8988T (cell line): ENCODE measurements at regions not wholly inside any gene's neighbourhood (a gene's known extent, or its start where the extent isn't known, plus 50 kb on each side); places are given as distances from the start of the nearest gene placed in this dataset.

ENCODE experiments used
- DNase-seq: peaks from one replicate; pipeline ENCODE4 v3.0.0; 2011

GRCh38 chr6:140134224-140134623 lies 759.8 kb upstream of the CITED2 start:
- DNase-seq: no peak

DNA sequence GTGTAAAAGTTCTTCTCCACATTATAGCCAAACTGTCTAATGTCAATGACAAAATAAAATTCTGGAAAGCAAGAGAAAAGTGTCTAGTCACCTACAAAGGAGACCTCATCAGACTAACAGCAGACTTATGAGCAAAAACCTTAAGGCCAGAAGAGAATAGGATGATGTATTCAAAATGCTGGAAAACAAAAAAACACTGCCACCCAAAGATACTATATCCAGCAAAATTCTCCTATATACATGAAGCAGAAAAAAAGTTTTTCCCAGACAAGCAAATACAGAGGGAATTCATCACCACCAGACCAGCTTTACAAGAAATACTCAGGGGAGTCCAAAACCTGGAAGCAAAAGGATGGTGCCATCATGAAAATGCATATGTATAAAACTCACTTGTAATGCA lies 755.6 kb upstream of the CITED2 start:
- DNase-seq: no peak

- DNase-seq: no peak
These were observed 750.0 kb upstream of the CITED2 start for GRCh38 chr6:140124498-140124897.

DNA sequence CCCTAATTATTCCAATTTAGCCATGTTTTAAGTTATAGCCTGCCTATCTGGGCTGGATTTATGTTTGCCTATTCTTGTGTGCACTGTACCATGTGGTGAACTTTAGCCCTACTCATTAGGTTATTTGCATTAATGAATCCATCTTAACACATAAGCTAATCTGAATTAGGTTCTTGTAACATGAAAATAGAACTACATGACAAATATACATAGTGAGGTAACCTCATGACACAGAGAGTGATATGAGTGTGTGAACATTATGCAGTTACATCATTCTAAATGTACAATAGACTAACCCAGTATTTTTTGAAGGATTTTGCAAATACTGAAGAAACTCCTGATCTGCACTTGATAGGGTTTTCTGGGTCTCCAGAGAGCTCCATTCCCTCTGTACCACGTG lies 733.7 kb upstream of the CITED2 start:
- DNase-seq: no peak

GRCh38 chr6:140107216-140107615 lies 732.8 kb upstream of the CITED2 start:
- DNase-seq: no peak

DNA sequence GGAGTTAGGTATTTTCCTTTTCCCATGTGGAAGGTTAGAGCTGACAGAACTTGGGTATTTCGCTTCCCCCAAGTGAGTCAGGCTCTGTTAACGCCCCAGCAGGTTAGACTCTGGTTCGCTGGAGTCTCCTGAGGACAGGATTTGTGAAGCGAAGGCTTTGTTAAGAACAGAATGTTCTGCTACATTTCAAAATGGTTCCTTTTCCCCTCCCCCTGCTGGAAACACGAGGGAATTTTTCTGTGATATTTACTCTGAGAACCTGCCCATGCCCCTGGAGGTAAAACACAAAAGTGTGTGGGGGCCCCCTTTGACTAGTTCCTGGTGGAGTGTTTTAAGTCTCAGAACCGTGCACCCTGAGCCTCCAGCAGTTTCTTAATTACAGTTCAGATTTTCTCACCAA lies 731.4 kb upstream of the CITED2 start:
- no peak for DNase-seq

- no peak for DNase-seq
These were observed 730.8 kb upstream of the CITED2 start for GRCh38 chr6:140105241-140105640.

DNA sequence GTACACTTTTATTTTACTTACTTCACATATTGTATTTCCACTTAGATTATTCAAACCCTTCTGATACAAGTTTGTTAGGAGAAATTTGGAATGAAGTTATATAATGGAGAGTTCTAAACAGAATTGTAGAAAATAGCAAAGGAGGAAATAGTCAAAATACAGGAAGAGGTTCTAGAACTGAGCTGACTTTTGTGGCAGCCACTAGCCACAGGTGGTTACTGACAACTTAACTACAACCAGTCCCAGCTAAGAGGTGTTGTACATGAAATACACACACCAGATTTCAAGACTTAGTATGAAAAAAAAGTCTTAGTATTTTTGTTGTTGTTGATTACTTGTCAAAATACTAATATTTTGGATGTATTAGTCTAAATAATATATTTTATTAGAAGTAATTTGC lies 727.4 kb upstream of the CITED2 start:
- no peak for DNase-seq

DNA sequence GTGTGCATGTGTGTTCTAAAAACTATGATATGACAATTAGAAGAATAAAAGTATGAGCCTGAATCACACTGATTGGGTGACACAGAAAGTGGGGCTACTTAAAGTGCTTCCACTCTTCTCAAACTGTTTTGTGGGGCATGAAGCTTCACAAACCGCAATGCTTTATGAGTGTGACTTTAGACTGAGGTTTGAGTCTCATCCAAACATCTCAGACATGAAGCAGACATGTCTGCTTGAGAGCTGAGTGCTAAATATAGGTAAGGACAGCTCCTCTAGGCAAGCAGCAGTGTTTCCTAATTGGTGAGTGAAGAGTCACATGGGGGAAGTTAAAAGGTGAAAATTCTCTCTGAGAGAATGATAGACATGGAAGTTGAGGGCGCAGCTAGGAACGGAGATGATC lies 726.9 kb upstream of the CITED2 start:
- DNase-seq: no peak

- DNase-seq: no peak
These were observed 721.1 kb upstream of the CITED2 start for GRCh38 chr6:140095532-140095931.

- DNase-seq: no peak
These were observed 717.4 kb upstream of the CITED2 start for GRCh38 chr6:140091895-140092294.

DNA sequence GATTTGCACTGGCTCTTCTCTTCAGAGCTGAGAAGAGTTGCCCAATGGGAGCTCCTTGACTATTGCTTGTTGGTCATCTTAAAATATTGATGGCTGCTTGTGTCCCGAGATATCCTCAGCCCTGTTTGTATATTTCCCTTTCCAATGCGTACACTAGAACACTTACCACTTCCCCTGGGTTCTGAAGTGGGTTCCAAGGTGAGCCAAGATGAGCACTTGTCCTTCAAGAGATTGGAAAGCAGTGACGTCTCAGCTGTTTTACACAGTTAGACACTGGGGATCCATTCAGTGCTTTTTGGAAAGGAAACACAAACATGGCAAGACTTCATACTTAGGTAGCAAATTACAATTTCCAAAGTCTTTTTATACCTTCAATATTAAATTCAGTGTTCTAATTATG lies 716.4 kb upstream of the CITED2 start:
- no peak for DNase-seq

GRCh38 chr6:140083375-140083774 lies 708.9 kb upstream of the CITED2 start:
- no peak for DNase-seq

- no peak for DNase-seq
These were observed 708.4 kb upstream of the CITED2 start for GRCh38 chr6:140082867-140083297.

GRCh38 chr6:140079328-140079727 lies 704.9 kb upstream of the CITED2 start:
- no peak for DNase-seq

DNA sequence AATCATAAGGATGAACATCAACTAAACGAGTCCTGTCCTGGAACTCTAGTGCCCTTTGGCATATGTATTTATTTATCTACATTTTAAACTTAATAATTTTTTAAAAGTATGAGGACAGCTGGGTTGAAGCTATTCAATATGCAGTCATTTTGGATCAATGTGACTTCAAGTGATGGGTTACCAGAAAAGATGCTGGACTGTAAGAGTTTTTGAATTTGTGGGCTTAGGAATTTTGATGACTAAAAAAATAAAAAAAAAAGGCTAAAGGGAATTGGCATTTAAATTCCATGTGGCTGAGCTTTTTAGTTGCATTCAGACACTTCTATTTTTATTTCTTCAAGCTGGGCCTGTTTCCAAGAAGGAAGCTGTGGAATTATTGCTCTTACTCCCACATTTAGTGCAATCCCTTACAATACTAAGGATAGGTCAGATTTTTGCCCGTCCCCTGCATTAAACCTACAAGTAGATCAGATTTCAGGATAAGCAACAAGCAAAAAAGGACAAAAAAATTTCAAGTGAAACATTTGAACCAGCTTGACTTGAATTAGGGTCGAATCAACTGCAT lies 704.2 kb upstream of the CITED2 start:
- no peak for DNase-seq

GRCh38 chr6:140077827-140078560 lies 703.5 kb upstream of the CITED2 start:
- DNase-seq: no peak

GRCh38 chr6:140076105-140076504 lies 701.7 kb upstream of the CITED2 start:
- no peak for DNase-seq

GRCh38 chr6:140073456-140073855 lies 699.0 kb upstream of the CITED2 start:
- no peak for DNase-seq

- no peak for DNase-seq
These were observed 697.2 kb upstream of the CITED2 start for GRCh38 chr6:140071601-140072062.

DNA sequence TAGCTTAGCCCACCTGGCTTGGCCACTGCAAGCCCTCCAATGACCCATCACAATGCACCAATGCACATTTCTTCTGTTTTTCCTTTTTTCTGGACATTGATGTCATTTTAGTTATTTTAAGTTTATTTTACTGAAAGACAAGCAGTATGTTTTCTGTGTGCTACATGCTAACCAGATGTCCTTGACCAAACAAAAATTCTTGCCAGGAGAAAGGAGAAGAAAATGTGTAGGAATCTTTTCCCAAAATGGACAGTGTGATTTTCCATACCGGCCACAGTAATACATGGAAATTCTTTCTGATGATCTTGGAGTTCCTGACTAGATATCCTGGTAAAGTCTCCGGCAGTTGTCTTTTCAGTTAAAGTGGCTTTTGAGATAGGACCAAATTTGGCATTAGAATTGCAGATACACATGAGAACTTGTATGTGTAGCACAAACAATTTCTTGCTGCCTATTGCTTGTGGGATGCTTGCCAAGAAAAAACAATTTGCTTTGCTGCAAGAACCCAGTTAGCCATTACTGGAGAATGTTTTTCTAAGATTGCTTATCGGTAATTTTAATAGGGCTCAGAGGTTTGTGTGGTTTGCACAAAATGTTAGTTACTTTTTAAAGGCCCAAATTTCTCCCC lies 696.5 kb upstream of the CITED2 start:
- no peak for DNase-seq

- no peak for DNase-seq
These were observed 695.1 kb upstream of the CITED2 start for GRCh38 chr6:140069576-140069975.

- DNase-seq: no peak
These were observed 694.4 kb upstream of the CITED2 start for GRCh38 chr6:140068801-140069200.

DNA sequence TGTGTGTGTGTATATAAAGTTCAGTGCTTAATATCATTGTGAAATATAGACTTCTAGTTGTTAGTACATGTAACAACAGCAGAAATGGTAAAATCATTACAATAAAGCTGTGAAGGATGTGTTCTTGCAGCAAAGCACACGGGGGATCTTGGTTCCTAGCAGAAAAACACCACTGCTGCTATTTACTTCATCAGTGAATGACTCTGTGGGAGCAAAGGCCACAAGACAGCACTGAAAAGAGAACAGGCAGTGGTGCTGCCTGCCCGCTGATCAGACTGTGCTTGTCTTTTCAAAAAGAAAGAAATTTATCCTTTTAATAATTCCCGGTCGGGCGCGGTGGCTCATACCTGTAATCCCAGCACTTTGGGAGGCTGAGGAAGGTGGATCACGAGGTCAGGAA lies 689.9 kb upstream of the CITED2 start:
- no peak for DNase-seq

DNA sequence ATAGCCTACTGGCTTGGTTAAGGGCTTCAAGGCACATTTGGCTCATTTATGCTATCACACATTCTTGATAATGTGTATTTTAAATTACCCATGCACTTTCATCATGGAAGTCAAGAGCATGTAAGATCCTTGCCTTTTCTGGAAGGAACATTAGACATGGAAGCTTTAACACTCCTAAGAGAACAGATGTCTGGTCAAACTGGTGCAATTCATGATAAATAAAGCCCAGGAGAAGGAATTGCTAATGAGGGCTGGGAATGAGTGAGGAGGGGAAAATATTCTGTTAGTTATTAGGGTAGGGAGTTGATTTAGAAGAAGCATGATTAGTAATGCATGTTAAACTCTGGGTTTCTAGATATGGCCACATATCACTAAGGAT lies 688.6 kb upstream of the CITED2 start:
- no peak for DNase-seq
